ENCODE measurements at regions not wholly inside any gene's neighbourhood (a gene's known extent, or its start where the extent isn't known, plus 50 kb on each side); places are given as distances from the start of the nearest gene placed in this dataset.

- ATAC-seq = no peak
- no peak for DNase-seq (ENCODE audit: low read depth in 1 of 2, low spot score in 1 of 2)
- Histone ChIP-seq H3K4me3 (no peak overlapping the region), H3K4me2 (no peak overlapping the region), H3K4me1 (no peaks in the 10 kb centered on the region), H3K27ac (no peak overlapping the region), H3K9me3 (no peaks in the 10 kb centered on the region)
- WGBS (ENCODE audit: missing lambda C conversion rate) = 78% methylated on average over 7 of the region's 7 CpGs
- no peak for TF ChIP-seq RFX5 (IDR thresholded peaks at IDR 0.05)
- TF ChIP-seq E2F6 (IDR thresholded peaks at IDR 0.05; ENCODE audit: borderline replicate concordance, low read depth) = no peak
- no peak for TF ChIP-seq ZNF302 (CRISPR knock-in tag; IDR thresholded peaks at IDR 0.05)
- TF ChIP-seq CTCF (IDR thresholded peaks at IDR 0.05) = no peak
- TF ChIP-seq BCL3 (IDR thresholded peaks at IDR 0.05) = no peak
- no peak for TF ChIP-seq SREBF2 (IDR thresholded peaks at IDR 0.05)
- TF ChIP-seq MAFK (IDR thresholded peaks at IDR 0.05; ENCODE audit: partially characterized antibody) = no peak
- TF ChIP-seq NPAS2 (CRISPR knock-in tag; IDR thresholded peaks at IDR 0.05; ENCODE audit: borderline replicate concordance) = no peak
- no peak for TF ChIP-seq FOXS1 (CRISPR knock-in tag; IDR thresholded peaks at IDR 0.05)
- TF ChIP-seq ZC3H11A (IDR thresholded peaks at IDR 0.05) = no peak
- TF ChIP-seq HOXA7 (CRISPR knock-in tag; IDR thresholded peaks at IDR 0.05) = no peak
- TF ChIP-seq HOXB5 (CRISPR knock-in tag; IDR thresholded peaks at IDR 0.05) = no peak
- no peak for TF ChIP-seq CHD2 (IDR thresholded peaks at IDR 0.05; ENCODE audit: low read length, partially characterized antibody)
- TF ChIP-seq SMC3 (IDR thresholded peaks at IDR 0.05) = no peak
- TF ChIP-seq KDM5A (IDR thresholded peaks at IDR 0.05) = no peak
- no peak for TF ChIP-seq FOSB (CRISPR knock-in tag; IDR thresholded peaks at IDR 0.05)
- no peak for TF ChIP-seq ELK1 (IDR thresholded peaks at IDR 0.05; ENCODE audit: low read depth, low read length)
- TF ChIP-seq POLR2AphosphoS2 (conservative IDR thresholded peaks at IDR 0.05; ENCODE audit: low read length) = no peak
- no peak for TF ChIP-seq KDM1A (IDR thresholded peaks at IDR 0.05; ENCODE audit: low read depth)
- POLR2A ChIA-PET = no interaction called here
- CTCF ChIA-PET = interaction anchor here (0.7 to 1.4 kb wide), 5 partner anchors 11 to 340 kb away, joined by 3 to 5 read pairs (median 4); no protein-coding TSS in a partner anchor
- no peak for FAIRE-seq
These were observed 139.3 kb upstream of the ALDH1B1 start for GRCh38 chr9:38253200-38253599.

- ATAC-seq (no peak), DNase-seq (ENCODE audit: low read depth in 1 of 2, low spot score in 1 of 2) (no peak), FAIRE-seq (no peak)
- Histone ChIP-seq H3K4me3 (no peak overlapping the region), H3K4me1 (no peaks in the 10 kb centered on the region), H3K27ac (no peak overlapping the region), H3K9me3 (no peaks in the 10 kb centered on the region), H3K4me2 (no peak overlapping the region)
- ChIA-PET POLR2A (no interaction called here), CTCF (interaction anchor here (0.5 to 0.8 kb wide), 4 partner anchors 11 to 337 kb away, joined by 3 read pairs; no protein-coding TSS in a partner anchor)
- WGBS (ENCODE audit: missing lambda C conversion rate) = 46% methylated on average over 3 of the region's 3 CpGs
- TF ChIP-seq EHF (CRISPR knock-in tag; IDR thresholded peaks at IDR 0.05) = no peak
- TF ChIP-seq E2F6 (IDR thresholded peaks at IDR 0.05; ENCODE audit: borderline replicate concordance, low read depth) = no peak
- no peak for TF ChIP-seq REST (IDR thresholded peaks at IDR 0.05)
- TF ChIP-seq JUNB (IDR thresholded peaks at IDR 0.05) = no peak
- TF ChIP-seq ZFP36 (IDR thresholded peaks at IDR 0.05; ENCODE audit: borderline replicate concordance, partially characterized antibody) = no peak
- TF ChIP-seq RAD21 (conservative IDR thresholded peaks at IDR 0.05 in 1 of 2, IDR thresholded peaks at IDR 0.05 in 1 of 2) = no peak
- no peak for TF ChIP-seq KDM1A (IDR thresholded peaks at IDR 0.05; ENCODE audit: low read depth)
- TF ChIP-seq POLR2A (IDR thresholded peaks at IDR 0.05; ENCODE audit: low read length) = no peak
- TF ChIP-seq EP300 (IDR thresholded peaks at IDR 0.05) = no peak
- no peak for TF ChIP-seq FOSB (CRISPR knock-in tag; IDR thresholded peaks at IDR 0.05)
These were observed 141.3 kb upstream of the ALDH1B1 start for GRCh38 chr9:38251036-38251860.

Measured in A549 (cell line).